Muscle layer of colon (tissue), 2 donors: ENCODE measurements at regions not wholly inside any gene's neighbourhood (a gene's known extent, or its start where the extent isn't known, plus 50 kb on each side); places are given as distances from the start of the nearest gene placed in this dataset.
"Not testable (repeated sequence)": the region's sequence is repeated elsewhere in the genome, so short reads cannot be mapped to it uniquely, and the experiment has no call there.

Source experiments
- H3K27ac ChIP-seq: one replicate; pipeline ENCODE4 v1.7.0; 2013; ENCODE audit warnings: low read depth, mild to moderate bottlenecking, low read length, moderate library complexity
- H3K27me3 ChIP-seq, 2 donors: one replicate each; pipeline ENCODE4 v1.7.0; 2013; ENCODE audit warnings: low read length in 2 of 2, mild to moderate bottlenecking in 2 of 2; ENCODE audit not compliant: insufficient read depth in 2 of 2, control insufficient read depth in 1 of 2
- H3K36me3 ChIP-seq: one replicate; pipeline ENCODE4 v1.7.0; 2013; ENCODE audit warnings: mild to moderate bottlenecking, low read length; ENCODE audit not compliant: insufficient read depth
- H3K4me1 ChIP-seq: one replicate; pipeline ENCODE4 v1.7.0; 2013; ENCODE audit warnings: mild to moderate bottlenecking, low read length; ENCODE audit not compliant: insufficient read depth
- H3K4me3 ChIP-seq, 2 donors: one replicate each; pipeline ENCODE4 v1.7.0; 2013; ENCODE audit warnings: low read length in 2 of 2, low read depth in 1 of 2, mild to moderate bottlenecking in 1 of 2, moderate library complexity in 1 of 2
- H3K9ac ChIP-seq: one replicate; pipeline ENCODE4 v1.7.0; 2013; ENCODE audit warnings: low read length
- H3K9me3 ChIP-seq: one replicate; pipeline ENCODE4 v1.7.0; 2013; ENCODE audit warnings: mild to moderate bottlenecking, low read length
- donor health status: abdominal sarcoma.
- donor health status: Adenocarcinoma of cecum.

DNA sequence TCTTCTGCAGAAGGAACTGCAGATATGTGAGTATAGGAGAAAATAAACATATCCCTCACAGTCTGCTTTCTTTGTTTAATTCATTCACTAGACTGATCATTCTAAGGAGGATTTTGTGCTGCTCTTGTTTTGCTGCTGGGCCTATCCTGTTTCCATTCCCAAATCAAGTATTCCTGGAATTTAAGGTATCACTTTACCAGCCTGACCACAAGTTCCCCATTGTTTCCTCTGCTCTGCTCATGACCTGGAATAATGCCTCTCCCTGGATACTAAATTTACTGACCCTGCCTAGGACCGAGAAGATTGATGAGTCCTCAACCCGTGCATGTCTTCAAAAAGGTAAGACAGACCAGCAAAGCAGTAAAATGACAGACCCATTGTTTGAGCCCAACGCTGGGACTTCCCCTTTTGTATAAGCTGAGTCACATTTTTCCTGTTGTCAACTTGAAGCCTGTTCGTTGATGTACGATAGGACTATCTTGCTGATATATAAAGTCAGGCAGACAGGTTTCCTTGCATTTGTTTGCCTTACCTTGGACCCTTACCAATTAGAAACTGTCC is 85.5 kb upstream of the TET2 start:
- H3K4me1 ChIP-seq = no peaks in the 10 kb centered on the region
- no peaks in the 10 kb centered on the region for H3K27me3 ChIP-seq
- H3K9me3 ChIP-seq = no peaks in the 10 kb centered on the region
- H3K9ac ChIP-seq = no peak overlapping the region
- H3K4me3 ChIP-seq = no peak overlapping the region
- no peaks in the 10 kb centered on the region for H3K36me3 ChIP-seq
- no peak overlapping the region for H3K27ac ChIP-seq

DNA sequence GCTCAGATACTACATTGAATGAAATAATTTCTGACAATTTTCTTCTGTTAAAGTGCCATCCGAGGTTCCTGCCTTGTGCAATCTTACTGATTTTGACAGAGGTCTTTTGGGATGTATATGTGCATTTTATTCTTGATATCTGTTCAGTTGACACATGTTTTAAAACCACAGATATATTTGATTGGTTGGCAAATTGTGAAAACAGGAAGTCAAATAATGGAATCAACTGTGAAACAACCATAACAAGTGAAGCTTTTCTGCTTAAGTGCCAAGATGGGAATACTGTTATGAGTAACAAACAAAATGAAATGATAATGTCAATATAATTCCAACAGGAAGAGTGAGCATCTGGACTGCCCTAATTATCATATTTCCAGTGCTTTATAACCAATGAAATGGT is 84.9 kb upstream of the TET2 start:
- H3K9ac ChIP-seq = no peak overlapping the region
- no peak overlapping the region for H3K27ac ChIP-seq
- H3K4me3 ChIP-seq = no peak overlapping the region
- H3K27me3 ChIP-seq = no peaks in the 10 kb centered on the region
- no peaks in the 10 kb centered on the region for H3K9me3 ChIP-seq
- H3K4me1 ChIP-seq = no peaks in the 10 kb centered on the region
- no peaks in the 10 kb centered on the region for H3K36me3 ChIP-seq

DNA sequence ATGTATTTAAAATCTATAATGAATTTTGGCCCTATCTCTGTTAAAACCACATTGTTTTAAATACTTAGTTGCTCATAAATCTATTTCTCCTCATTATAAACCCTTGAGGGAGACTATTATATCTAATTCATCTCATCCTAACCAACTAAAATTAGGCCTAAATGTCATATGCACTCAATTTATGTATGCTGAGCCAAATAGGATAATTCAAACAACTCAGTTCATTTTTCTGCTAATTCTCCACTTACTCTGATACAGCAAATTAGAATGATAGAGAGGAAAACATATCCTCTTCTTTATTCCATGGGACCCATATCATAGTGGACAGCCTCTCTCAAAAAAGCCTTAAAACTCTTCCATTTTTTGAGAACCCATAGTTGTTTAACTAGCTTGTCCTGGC is 80.3 kb upstream of the TET2 start:
- Histone ChIP-seq H3K27me3 (no peaks in the 10 kb centered on the region), H3K4me1 (no peaks in the 10 kb centered on the region), H3K9me3 (no peaks in the 10 kb centered on the region), H3K36me3 (no peaks in the 10 kb centered on the region), H3K9ac (no peak overlapping the region), H3K27ac (no peak overlapping the region), H3K4me3 (no peak overlapping the region)

DNA sequence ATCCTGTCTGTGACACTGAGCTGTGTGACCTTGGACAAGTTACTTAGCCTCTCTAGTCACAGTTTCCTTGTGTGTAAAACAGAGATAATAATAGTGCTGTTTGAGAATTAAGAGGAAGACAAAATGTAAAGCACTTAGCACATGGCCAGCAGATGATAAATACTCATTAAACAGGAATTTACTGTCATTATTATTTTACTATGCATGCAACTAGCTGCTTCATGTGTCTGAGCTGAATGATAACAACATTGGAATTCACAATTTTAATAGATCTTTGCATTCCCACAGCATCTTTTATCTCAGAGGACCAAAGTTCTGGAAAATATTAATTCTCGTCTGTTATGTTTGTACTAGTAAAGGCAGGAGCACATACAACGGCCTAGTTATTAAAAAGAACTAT is 79.2 kb upstream of the TET2 start:
- Histone ChIP-seq H3K27me3 (no peaks in the 10 kb centered on the region), H3K36me3 (no peaks in the 10 kb centered on the region), H3K4me1 (no peaks in the 10 kb centered on the region), H3K4me3 (no peak overlapping the region), H3K9me3 (no peaks in the 10 kb centered on the region), H3K9ac (no peak overlapping the region), H3K27ac (no peak overlapping the region)

DNA sequence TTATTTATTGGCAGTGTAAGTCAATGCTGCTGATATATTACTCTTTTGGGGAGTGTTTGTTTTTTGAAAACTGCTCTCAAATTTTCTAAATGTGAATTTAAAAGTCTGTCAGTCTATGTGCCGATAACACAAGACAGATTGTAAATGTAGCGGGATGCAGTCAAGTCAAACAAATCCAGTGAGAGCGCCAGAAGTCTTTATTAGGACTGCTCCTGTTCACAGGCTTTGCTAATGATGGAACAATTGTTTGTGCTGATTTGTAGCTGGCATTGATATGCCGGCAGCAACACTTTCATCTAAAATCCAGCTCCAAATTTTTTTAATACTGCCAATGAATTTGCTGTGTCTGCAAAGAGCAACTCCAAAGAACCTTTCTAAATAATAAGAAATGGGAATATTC is 78.7 kb upstream of the TET2 start:
- H3K9ac ChIP-seq = no peak overlapping the region
- no peaks in the 10 kb centered on the region for H3K27me3 ChIP-seq
- H3K9me3 ChIP-seq = no peaks in the 10 kb centered on the region
- H3K4me3 ChIP-seq = no peak overlapping the region
- no peaks in the 10 kb centered on the region for H3K4me1 ChIP-seq
- no peak overlapping the region for H3K27ac ChIP-seq
- H3K36me3 ChIP-seq = no peaks in the 10 kb centered on the region

DNA sequence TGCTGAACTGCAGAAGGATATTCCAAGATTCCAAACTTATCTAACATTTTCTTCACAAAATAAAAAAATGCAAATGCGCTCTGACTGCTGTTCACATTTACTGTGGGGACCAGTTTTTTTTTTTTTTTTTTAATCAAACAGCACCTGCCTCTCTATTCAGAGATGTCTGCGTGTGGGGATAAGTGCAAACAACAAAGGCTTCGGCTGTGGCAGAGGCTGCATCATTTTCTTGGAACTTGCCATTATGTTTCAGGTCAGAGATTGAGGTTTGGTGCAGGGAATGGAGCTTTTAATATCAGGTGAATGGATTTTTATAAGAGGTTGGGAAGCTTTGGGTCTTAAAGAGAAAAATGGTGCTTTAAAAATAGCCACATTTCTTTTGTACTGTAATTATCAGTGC is 78.2 kb upstream of the TET2 start:
- H3K27ac ChIP-seq = no peak overlapping the region
- H3K36me3 ChIP-seq = no peaks in the 10 kb centered on the region
- H3K4me1 ChIP-seq = no peaks in the 10 kb centered on the region
- H3K27me3 ChIP-seq = no peaks in the 10 kb centered on the region
- no peaks in the 10 kb centered on the region for H3K9me3 ChIP-seq
- H3K9ac ChIP-seq = no peak overlapping the region
- no peak overlapping the region for H3K4me3 ChIP-seq

DNA sequence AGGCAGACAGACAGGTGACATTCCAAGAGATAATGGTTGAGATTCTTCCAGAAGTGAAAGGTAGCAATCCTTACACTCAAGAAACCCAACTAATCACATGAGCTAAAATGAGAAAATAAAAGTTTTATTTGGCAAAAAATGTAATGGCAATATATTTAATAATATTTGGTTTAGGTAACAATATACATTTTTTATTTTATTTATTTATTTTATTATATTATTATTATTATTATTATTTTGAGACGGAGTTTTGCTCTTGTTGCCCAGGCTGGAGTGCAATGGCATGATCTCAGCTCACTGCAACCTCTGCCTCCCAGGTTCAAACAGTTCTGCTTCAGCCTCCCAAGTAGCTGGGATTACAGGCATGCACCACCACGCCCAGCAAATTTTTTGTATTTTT is 74.6 kb upstream of the TET2 start:
- H3K27me3 ChIP-seq, H3K27ac ChIP-seq, H3K9me3 ChIP-seq, H3K4me3 ChIP-seq, H3K36me3 ChIP-seq, H3K9ac ChIP-seq, H3K4me1 ChIP-seq: not testable (repeated sequence)

DNA sequence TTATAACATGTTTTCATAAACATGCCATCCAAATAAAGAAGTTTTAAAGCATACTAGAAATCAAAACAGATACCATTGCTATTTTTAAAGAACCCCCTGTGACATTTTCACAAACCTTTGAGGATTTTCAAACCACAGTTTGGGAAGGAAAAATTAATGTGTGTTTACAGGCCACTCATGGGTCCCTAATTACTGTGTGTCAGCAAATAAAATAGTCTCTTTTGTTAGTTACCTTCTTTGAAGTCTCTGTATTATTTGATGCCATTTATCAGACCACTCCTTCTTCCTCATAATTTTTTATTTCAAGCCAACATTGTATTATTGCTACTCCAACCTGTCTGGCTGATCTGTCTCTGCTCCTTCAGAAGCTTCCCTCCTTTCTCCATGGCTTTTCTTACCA is 72.6 kb upstream of the TET2 start:
- Histone ChIP-seq H3K9me3 (no peaks in the 10 kb centered on the region), H3K4me1 (no peaks in the 10 kb centered on the region), H3K36me3 (no peaks in the 10 kb centered on the region), H3K9ac (no peak overlapping the region), H3K27ac (no peak overlapping the region), H3K27me3 (no peaks in the 10 kb centered on the region), H3K4me3 (no peak overlapping the region)

DNA sequence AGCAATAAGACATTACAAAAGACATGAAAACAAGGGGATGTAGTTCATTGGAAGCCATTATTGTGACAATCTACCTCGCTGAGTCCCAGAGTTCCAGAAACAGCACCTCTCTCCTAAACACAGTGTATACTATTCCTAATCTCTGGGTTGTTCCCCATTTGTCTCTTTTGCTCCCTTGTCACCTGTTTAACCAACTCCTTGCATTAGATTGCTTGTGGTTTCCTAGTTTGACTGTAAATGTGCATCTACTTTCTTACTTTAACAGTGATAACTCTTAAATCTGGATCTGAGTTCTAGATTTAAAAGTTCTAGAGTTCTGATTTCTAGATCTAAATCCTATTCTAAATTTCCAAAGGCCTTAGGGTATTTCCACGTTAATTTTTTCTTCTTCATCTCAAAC is 71.6 kb upstream of the TET2 start:
- H3K4me3 ChIP-seq = no peak overlapping the region
- no peaks in the 10 kb centered on the region for H3K4me1 ChIP-seq
- no peaks in the 10 kb centered on the region for H3K9me3 ChIP-seq
- H3K27ac ChIP-seq = no peak overlapping the region
- no peaks in the 10 kb centered on the region for H3K27me3 ChIP-seq
- H3K36me3 ChIP-seq = no peaks in the 10 kb centered on the region
- H3K9ac ChIP-seq = no peak overlapping the region

DNA sequence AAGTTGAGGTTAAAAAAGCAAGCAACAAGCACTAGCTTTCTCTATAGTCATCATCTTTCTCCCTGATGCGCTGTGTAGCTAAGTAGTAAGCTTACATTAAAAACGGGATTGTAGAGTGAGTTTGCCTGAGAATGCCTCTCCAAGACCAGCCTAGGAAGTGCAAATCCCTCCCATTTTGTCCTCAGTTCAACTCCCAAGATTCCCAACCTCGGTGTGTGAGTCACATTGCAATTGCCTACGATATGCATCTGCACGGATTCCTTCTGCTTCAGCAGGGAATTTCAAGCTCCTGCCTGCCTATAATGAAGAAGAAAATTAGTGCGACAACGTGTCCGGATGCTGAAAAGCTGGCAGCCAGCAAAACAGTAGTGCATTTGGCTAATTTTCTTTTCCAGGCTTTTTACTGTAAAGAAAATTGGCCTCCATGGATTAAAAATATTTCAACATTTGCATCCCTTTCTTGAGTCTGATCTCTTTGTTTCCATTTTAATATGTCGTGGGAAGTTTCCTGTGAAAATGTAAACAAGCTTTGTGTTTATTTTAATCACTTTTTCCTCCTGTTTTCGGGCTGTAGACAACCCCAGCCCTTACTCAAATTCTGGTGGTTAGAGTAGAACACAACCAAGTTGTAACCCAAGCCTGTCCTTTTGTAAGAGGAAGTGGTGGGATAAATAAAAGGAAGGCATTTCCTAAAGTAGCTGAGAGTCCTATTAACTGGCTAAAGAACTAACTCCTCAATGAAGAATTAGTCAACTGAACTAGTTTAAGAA is 58.4 kb upstream of the TET2 start:
- no peak overlapping the region for H3K27ac ChIP-seq
- H3K36me3 ChIP-seq = no peaks in the 10 kb centered on the region
- H3K9me3 ChIP-seq = no peaks in the 10 kb centered on the region
- peaks cover 5% of the 10 kb centered on the region for H3K4me1 ChIP-seq
- no peak overlapping the region for H3K9ac ChIP-seq
- no peaks in the 10 kb centered on the region for H3K27me3 ChIP-seq
- H3K4me3 ChIP-seq = no peak overlapping the region

DNA sequence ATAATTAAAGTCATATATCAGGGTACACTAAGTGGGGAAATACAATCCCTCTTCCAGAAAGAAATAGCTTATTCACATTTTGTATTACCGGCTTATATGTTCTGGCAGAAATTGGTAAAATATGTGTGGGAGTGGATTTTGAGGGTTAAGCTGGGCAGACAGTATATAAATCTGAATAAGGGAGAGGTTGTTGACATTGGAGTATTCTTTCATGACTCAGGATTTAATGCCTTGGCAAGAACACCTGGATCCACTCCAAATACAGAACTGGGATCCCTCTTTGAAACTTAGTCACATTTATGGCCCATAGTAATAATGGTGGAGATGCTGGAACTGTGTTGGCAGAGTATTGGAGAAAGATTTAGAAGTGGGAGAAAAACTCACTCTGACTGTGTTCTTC is 54.3 kb upstream of the TET2 start:
- H3K27ac ChIP-seq = no peak overlapping the region
- no peaks in the 10 kb centered on the region for H3K27me3 ChIP-seq
- H3K36me3 ChIP-seq = no peaks in the 10 kb centered on the region
- no peaks in the 10 kb centered on the region for H3K9me3 ChIP-seq
- no peak overlapping the region for H3K4me3 ChIP-seq
- no peak overlapping the region for H3K9ac ChIP-seq
- H3K4me1 ChIP-seq = peaks cover 5% of the 10 kb centered on the region

DNA sequence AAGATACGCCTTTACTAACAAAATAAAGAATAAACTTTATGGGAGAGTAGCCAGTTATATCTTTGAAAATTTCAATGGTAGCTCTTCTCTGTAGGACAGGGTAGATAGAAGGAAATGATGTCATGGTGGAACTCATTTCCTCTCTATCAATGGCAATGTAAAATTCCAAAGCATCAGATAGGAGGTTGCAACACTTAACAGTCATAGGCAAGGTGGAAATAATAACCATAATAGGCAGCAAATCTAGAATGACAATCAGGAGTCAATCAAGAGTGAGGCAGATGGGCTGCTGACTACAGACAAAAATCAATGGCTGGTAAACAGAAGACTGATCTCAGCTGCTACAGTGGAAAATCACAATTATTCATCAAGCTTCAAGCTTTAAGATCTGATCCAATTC is 53.9 kb upstream of the TET2 start:
- no peaks in the 10 kb centered on the region for H3K36me3 ChIP-seq
- no peaks in the 10 kb centered on the region for H3K9me3 ChIP-seq
- H3K27me3 ChIP-seq = no peaks in the 10 kb centered on the region
- H3K4me3 ChIP-seq = no peak overlapping the region
- peaks cover 5% of the 10 kb centered on the region for H3K4me1 ChIP-seq
- no peak overlapping the region for H3K9ac ChIP-seq
- H3K27ac ChIP-seq = no peak overlapping the region
